ENCODE measurements at regions not wholly inside any gene's neighbourhood (a gene's known extent, or its start where the extent isn't known, plus 50 kb on each side); places are given as distances from the start of the nearest gene placed in this dataset.

DNA sequence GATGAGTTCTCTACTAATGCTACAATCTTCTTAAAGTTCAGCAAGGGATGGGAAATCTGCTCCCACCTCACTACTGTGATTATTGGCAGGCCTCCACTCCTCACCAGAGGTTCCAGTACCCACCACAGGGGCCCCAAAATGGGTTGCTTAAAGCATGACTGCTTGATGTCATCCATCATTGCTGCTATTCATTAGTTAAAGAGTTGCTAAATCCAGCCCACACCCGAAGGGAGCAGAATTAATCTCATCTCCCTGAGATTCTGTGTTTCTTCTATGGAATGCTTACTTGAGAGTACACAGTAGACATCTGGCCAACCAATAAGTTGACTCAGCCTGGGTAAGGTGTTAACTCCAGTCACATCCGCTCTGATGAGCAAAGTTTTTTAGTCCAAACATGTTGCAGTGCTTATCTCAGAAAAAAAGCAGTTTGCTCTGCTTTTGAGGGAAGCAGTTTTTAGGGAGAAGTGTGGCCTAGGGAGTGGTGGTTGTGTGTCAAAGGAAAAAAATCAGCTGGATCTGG lies 690.2 kb upstream of the POU3F3 start:
- no peak for DNase-seq (ENCODE audit: low spot score)

DNA sequence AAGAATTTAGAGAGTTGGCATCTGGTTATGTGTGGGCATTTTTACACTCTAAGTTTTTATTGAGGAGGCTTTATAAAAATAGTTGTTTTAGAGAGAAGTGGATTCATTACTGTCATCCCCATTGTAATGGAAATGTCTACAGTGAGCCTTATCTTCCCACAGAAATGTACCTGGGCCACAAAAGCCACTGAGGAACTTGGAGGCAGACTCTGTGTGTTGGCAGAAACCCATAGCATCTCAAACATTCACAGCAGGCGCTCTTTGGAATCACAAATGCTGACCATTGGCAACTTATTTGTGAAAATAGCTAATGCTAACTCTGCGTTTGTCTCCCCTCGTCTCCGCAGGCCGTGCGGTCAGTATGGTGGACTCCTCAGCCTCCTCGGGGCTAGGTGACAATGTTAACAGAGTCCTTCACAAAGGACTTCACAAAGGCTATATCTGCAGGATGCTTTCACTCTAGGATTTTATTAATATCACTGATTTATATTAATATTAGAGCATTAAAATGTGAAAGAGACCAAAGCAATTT lies 689.1 kb upstream of the POU3F3 start:
- DNase-seq (ENCODE audit: low spot score): no peak

GRCh38 chr2:104177179-104177578 lies 676.7 kb upstream of the POU3F3 start:
- no peak for DNase-seq (ENCODE audit: low spot score)

DNA sequence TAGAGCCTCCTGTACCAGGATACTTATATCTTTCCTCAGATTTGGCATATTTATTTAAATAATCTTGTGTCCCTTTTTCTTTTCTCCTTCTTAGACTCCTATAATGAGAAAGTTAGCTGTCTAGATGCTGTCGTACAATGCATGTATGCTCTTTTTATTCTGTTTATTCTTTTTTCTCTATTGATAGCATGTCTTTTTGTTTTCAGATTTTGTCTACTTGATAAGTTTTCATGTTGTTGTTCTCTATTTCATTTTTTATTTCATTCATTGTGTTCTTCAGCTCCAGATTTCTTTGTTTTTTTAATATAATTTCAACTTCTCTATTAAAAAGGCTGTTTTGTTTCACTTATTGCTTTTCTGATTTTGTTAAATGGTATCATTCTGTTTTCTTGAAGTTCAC lies 674.3 kb upstream of the POU3F3 start:
- no peak for DNase-seq (ENCODE audit: low spot score)

- DNase-seq (ENCODE audit: low spot score): no peak
Measured at GRCh38 chr2:104200533-104201168, 653.3 kb upstream of the POU3F3 start.

GRCh38 chr2:104213758-104214157 lies 640.2 kb upstream of the POU3F3 start:
- no peak for DNase-seq (ENCODE audit: low spot score)

DNA sequence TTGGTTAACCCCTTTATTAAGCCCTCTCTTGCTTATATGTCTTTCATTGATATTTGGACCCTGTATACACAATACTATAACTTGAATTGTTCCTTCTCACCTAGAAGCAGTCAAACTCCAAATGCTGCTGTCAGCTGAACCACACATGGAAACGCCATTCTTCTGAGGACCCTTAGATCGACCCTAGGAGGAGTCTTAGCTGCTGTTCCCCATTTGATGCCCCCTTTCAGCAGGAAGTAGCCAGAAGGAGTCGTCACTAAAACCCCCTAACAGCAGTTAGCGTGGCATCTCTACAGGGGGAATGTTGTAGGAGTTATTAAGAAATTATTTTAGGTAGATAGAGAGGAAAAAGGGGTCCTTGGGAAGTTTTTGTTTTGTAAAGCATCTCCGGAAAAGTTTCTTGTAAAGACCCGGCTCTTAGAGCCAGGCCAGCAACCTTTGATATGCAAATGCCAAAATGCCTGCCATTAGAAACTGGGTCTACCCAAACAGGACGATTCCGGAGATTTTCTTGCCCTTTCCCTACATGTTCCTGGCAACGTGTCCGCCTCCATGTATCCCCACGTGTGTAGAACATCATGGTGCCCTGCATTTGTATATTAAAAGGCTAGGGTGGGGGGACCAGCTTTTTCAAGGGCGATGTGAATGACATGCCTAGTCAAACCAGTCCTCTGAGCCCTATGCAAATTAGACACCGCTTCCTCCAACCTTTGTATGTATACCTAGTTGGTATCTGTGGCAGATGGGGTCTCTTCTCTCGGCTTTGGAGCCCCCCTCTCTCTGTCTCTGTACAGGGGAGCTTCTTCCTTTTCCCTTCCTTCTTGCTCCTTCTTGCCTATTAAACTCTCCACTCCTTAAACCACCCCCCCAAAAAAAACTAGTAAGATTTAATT lies 638.4 kb upstream of the POU3F3 start:
- no peak for DNase-seq (ENCODE audit: low spot score)

DNA sequence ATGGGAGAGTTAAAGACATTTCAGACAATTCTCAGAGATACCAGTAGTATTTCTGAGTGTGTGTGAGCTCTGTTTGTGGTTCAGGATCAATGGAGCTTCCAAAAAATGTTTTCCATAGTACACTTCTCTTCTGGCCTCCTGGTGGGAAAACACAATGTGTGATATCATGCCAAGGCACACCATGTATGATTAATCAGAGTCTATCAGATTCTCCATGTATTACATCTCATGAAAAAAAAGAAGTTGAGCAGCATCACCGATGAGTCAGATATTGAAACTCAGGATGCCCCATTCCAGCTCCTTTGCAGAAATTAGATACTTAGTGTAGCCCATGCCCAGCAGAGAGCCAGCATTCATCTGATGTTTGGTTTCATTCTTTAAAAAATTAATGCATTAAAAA lies 620.3 kb upstream of the POU3F3 start:
- DNase-seq (ENCODE audit: low spot score): no peak

DNA sequence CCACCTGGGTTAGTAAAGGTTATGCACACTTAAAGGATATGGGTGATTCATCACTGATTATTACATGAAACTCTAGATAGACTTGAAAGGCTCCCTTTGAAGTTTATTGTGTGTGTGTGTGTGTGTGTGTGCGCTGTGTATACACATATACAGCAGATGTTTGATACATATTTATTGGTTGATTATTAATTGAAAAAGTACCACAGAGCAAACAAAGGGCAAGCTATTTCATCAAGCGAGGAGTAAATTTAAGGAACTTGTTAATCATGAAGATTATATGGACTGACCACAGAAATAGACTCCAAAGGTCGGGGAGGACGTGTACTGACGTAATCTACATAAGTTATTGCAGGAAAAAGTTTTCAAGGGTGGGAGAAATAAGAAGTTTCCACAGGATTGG lies 617.4 kb upstream of the POU3F3 start:
- no peak for DNase-seq (ENCODE audit: low spot score)

DNA sequence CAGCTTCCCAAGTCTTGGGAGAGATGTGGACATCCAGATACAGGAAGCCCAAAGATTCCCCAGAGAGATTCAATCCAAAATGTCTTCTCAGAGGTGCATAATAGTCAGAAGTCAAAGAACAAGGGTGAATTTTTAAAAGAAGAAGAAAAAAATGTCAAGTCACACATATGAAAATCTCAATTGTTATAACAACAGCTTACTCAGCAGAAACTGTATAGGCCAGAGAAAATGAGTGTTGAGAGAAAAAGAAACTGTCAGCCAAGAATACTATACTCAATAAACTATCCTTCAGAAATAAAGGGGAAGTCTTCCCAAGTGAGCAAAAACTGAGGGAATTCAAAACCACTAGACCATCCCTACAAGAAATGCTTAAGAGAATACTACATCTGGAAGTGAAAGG lies 612.9 kb upstream of the POU3F3 start:
- no peak for DNase-seq (ENCODE audit: low spot score)

DNA sequence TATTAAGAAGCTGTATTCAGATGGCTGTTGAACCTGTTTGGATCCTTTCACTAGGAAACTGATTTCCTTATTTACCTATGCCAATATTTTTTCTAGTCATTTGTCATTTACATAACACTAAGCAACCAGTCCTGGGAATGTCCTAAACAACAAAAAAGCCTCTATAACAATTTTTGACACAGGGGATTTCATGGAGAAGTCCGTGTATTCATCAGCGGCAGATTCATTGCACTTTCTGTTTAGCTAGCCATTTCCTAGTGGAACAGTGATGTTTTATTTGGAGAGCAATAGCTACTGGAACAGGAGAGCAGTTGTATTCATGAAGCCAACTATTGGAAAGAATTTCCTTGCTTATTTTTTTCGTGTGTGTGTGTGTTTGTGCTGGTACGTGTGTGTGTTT lies 604.3 kb upstream of the POU3F3 start:
- no peak for DNase-seq (ENCODE audit: low spot score)

DNA sequence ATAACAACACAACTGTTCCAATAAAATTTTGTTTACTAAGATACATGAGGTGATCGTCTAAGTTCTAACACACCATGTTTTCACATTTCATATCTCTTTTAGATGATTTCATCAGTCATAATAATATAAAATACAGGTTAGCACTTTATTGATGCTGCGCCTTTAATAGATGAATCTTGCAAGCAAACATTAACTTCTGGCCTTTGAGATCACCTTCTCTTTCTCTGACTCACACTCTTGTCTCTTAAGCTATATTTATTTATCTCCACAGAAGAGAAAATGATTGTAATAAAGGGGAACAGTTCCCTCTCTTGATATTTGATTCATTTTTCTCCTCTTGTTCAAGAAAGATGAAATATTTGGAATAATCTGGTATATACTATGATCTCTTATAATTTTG lies 603.3 kb upstream of the POU3F3 start:
- DNase-seq (ENCODE audit: low spot score): no peak

DNA sequence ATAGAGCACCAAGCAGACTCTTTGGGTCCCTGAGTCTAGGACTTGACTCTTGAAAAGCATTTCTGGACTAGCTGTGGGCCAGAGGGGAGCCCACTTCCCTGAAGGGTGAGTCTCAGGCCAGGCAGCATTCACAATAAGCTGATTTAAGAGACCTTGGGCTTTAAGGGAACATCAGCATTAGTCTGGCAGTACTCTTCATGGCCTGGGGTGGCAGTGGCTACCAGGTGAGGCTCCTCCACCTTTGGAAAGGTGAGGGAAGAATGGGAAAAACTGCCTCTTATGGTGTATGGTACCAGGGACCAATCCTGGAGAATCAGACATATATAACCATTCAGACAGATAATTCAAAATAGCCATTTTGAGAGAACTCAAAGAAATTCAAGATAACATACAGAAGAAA lies 599.9 kb upstream of the POU3F3 start:
- no peak for DNase-seq (ENCODE audit: low spot score)

DNA sequence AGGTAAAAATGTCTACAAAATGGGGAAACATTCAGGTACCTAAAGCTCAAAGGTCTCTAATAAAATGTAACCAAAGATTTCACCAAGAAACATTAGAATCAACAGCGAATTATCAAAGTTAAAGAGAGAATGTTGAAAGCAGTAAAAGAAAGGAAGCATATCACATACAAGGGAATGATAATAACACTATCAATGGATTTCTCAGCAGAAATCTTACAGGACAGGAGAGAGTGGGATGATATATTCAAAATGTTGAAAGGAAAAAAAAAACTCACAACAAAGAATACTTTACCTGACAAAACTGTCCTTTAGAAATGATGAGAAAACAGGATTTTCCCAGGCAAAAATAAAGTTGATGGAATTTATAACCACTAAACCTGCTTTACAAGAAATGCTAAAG lies 591.2 kb upstream of the POU3F3 start:
- DNase-seq (ENCODE audit: low spot score): no peak

DNA sequence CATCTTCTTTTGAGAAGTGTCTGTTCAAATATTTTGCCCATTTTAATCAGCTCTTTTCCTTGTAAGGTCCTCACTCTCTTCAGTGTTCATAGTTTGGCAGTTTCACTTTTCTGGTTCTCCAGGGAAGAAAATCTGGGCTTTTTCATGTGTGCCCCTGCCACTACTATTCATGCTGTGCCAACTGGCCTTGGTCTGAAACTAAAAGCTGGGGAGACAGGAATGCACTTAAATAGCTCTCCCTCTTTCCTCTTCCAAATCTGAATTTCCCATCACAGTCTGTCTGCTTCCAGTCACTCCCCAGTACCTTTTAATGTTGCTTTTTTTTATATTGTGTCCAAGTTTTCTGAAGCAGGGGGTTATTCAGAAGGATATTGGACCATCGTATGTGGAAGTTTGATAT lies 574.3 kb upstream of the POU3F3 start:
- DNase-seq (ENCODE audit: low spot score): no peak

GRCh38 chr2:104280216-104280615 lies 573.7 kb upstream of the POU3F3 start:
- DNase-seq (ENCODE audit: low spot score): no peak

- DNase-seq (ENCODE audit: low spot score): no peak
Measured at GRCh38 chr2:104286841-104287240, 567.1 kb upstream of the POU3F3 start.

DNA sequence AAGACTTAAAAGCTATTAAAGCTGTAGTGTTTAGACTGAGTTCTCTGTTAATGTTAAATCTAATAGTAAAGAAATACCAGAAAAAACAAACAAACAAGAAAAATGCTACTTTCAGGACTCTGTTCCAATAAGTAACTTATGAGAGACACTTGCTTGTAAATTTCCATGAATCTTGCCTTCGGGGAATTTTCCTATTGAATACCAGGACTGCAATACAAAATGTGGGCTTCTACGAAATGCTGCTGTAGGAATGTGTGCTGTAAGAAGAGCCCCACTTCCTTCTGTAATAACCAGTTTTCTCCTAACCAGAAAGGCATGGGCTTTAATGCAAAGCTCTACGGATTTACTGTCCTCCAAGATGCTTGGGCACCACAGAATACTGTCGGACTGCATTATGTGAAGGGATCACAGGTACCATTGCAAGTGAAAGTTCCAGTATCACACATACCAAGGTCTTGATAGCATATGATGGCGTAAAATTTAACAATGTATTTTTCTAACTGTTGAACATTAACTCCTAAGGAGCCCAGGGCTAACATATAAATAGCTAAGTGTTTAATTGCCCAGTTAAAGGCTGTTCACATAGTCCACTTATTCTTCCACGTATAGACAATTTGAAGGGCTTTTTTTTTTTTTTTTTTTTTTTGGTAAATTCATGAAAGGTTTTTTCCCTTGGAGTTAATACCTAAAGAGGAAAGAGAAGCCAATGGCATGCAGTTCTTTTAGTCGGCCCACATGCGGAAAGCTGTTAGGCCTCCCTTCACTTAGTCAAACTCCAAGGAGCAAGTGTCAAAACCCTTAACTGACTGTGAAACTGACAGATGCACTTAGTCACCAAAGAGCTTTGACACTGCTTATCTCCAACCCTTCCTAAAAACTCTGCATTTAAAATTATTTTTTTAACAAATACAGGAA lies 564.0 kb upstream of the POU3F3 start:
- no peak for DNase-seq (ENCODE audit: low spot score)

DNA sequence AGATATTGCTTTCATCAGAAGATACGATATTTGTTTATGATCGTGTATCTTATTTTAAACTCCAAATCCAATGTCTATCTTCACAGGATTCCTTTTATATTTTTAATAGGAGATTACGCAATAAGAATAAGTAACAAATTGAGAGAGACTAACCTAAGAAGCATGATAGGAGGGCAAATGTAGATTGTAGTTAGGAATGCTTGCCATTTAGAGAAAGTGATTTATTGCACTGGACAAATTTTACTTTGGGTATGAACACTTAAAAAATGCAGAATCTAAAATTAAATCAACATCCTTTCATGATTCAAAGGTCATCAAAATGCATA lies 563.4 kb upstream of the POU3F3 start:
- no peak for DNase-seq (ENCODE audit: low spot score)

- no peak for DNase-seq (ENCODE audit: low spot score)
Measured at GRCh38 chr2:104312684-104313083, 541.2 kb upstream of the POU3F3 start.

DNA sequence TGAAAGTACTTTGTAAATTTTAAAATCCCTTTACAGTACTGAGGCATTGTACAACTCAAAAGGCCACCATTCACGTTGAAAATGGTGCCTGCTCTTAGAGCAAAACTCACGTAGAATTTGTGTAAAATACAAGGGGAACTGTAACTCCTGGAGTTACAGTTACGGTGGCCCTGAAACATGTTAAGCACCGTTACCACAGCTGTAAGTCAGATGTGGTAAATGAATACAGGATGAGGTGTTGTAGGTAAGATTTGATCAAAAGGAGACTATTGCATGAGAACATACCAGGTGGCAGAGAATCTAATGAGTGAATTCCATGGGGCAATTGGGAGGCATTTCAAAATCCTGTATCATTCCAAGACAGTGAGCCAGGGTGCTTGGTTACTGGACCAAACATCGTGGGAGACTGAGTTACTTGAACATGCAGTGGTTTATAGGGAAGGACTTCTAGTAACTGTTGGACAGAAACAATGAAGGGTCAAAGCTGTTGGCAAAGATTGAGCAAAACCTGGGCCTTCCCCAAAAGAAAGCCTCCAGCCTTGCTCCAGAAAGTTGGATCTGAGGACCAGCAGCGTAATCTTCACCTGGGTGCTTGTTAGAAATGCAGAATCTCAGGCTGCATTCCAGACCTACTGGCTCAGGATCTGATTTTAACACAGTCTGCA lies 535.8 kb upstream of the POU3F3 start:
- DNase-seq (ENCODE audit: low spot score): no peak

All from kidney capillary endothelial cell (primary cell).